Prostate gland (tissue), 2 donors: ENCODE measurements at regions not wholly inside any gene's neighbourhood (a gene's known extent, or its start where the extent isn't known, plus 50 kb on each side); places are given as distances from the start of the nearest gene placed in this dataset.

Experiments
- DNase-seq: peaks from one replicate; pipeline ENCODE4 v3.0.0-alpha.2; 2019; ENCODE audit warnings: low spot score
- H3K27ac ChIP-seq, 2 donors: fragments of 200-600 bp; sonication (generic); 2 replicates each; pipeline ENCODE4 v1.5.1; 2017 to 2019
- H3K27me3 ChIP-seq: fragments of 200-600 bp; sonication (generic); replicated peaks from 2 replicates; pipeline ENCODE4 v1.5.1; 2019; ENCODE audit not compliant: insufficient read depth
- H3K36me3 ChIP-seq, 2 donors: fragments of 200-600 bp; sonication (generic); 1 replicate in 1 of 2; 2 replicates in 1 of 2; pipeline versions ENCODE4 v1.5.1 to v1.8.1; 2017 to 2019
- H3K4me1 ChIP-seq: fragments of 200-600 bp; sonication (generic); replicated peaks from 2 replicates; pipeline ENCODE4 v1.5.1; 2019
- H3K4me3 ChIP-seq, 2 donors: fragments of 200-600 bp; sonication (generic); 2 replicates each; pipeline ENCODE4 v1.5.1; 2017 to 2019
- H3K9me3 ChIP-seq: fragments of 200-600 bp; sonication (generic); 2 replicates; pipeline ENCODE4 v1.5.1; 2017
- CTCF ChIP-seq, 4 experiments: fragments of 200-600 bp in 2 of 4; fragments of 450-650 bp in 2 of 4; sonication (generic) in 2 of 4; IDR thresholded peaks; 1 replicate in 3 of 4; 2 replicates in 1 of 4; pipeline ENCODE4 v1.5.1; 2016 to 2019; ENCODE audit warnings: antibody characterized with exemption in 4 of 4, mild to moderate bottlenecking in 2 of 4, moderate library complexity in 2 of 4
- POLR2A ChIP-seq: fragments of 450-650 bp; IDR thresholded peaks from one replicate; pipeline ENCODE4 v1.6.1; 2016; ENCODE audit warnings: antibody characterized with exemption, mild to moderate bottlenecking
- POLR2AphosphoS5 ChIP-seq: sonication (generic); formaldehyde crosslinking; IDR thresholded peaks from one replicate; pipeline ENCODE4 v1.6.1; 2017; ENCODE audit warnings: antibody characterized with exemption
- WGBS: methylation state at CpG from one replicate; pipeline ENCODE4 v1.1.5; 2018; 5-methylcytosine and 5-hydroxymethylcytosine counted together
- intact Hi-C: fragments of 100-400 bp; cut with DNase I; formaldehyde crosslinking; loops from one replicate; pipeline ENCODE4 v1.14.2; 2022

GRCh38 chr15:68500363-68501258 is 68.6 kb upstream of the ITGA11 start:
- TF ChIP-seq POLR2AphosphoS5 = no peak
- TF ChIP-seq POLR2A = no peak
- TF ChIP-seq CTCF (IDR thresholded peaks at IDR 0.05) = no peak
- DNase-seq = no peak
- H3K36me3 ChIP-seq = no peaks in the 10 kb centered on the region

GRCh38 chr15:68501259-68501591 is 69.3 kb upstream of the ITGA11 start:
- Histone ChIP-seq H3K4me1 (no peaks in the 10 kb centered on the region), H3K36me3 (no peaks in the 10 kb centered on the region), H3K27ac (no peak overlapping the region), H3K9me3 (no peaks in the 10 kb centered on the region), H3K27me3 (no peaks in the 10 kb centered on the region), H3K4me3 (no peak overlapping the region)
- TF ChIP-seq POLR2AphosphoS5 (no peak), POLR2A (no peak), CTCF (IDR thresholded peaks at IDR 0.05) (no peak)
- intact Hi-C loops = no loop called here
- DNase-seq = no peak
- 67% methylated on average over 4 of the region's 4 CpGs for WGBS

More at GRCh38 chr15:68500363-68501258, 68.6 kb upstream of the ITGA11 start:
- intact Hi-C loops = no loop called here
- WGBS = 74% methylated on average over 11 of the region's 11 CpGs
- Histone ChIP-seq H3K9me3 (no peaks in the 10 kb centered on the region), H3K27ac (no peak overlapping the region), H3K4me1 (no peaks in the 10 kb centered on the region), H3K27me3 (no peaks in the 10 kb centered on the region), H3K4me3 (no peak overlapping the region)

GRCh38 chr15:68501616-68502015 is 69.7 kb upstream of the ITGA11 start:
- Histone ChIP-seq H3K27ac (no peak overlapping the region), H3K27me3 (no peaks in the 10 kb centered on the region), H3K4me3 (no peak overlapping the region), H3K4me1 (no peaks in the 10 kb centered on the region), H3K9me3 (no peaks in the 10 kb centered on the region), H3K36me3 (no peaks in the 10 kb centered on the region)
- no peak for DNase-seq
- TF ChIP-seq POLR2A = no peak
- TF ChIP-seq POLR2AphosphoS5 = no peak
- no peak for TF ChIP-seq CTCF (IDR thresholded peaks at IDR 0.05)
- intact Hi-C loops = no loop called here
- 95% methylated on average over 2 of the region's 2 CpGs for WGBS

GRCh38 chr15:68502398-68502901 is 70.5 kb upstream of the ITGA11 start:
- WGBS = 88% methylated on average over 11 of the region's 11 CpGs
- no peak overlapping the region for H3K4me3 ChIP-seq
- no peaks in the 10 kb centered on the region for H3K4me1 ChIP-seq
- no peaks in the 10 kb centered on the region for H3K27me3 ChIP-seq
- intact Hi-C loops = no loop called here
- DNase-seq = no peak
- H3K36me3 ChIP-seq = no peaks in the 10 kb centered on the region
- no peak overlapping the region for H3K27ac ChIP-seq
- TF ChIP-seq POLR2AphosphoS5 (no peak), CTCF (IDR thresholded peaks at IDR 0.05) (no peak)
- H3K9me3 ChIP-seq = no peaks in the 10 kb centered on the region

GRCh38 chr15:68503213-68503612 is 71.2 kb upstream of the ITGA11 start:
- TF ChIP-seq POLR2AphosphoS5 (no peak), CTCF (IDR thresholded peaks at IDR 0.05) (no peak), POLR2A (no peak)
- H3K4me1 ChIP-seq = no peaks in the 10 kb centered on the region
- H3K27me3 ChIP-seq = no peaks in the 10 kb centered on the region
- intact Hi-C loops = no loop called here
- H3K9me3 ChIP-seq = no peaks in the 10 kb centered on the region
- 100% methylated on average over 7 of the region's 7 CpGs for WGBS
- DNase-seq = no peak
- no peak overlapping the region for H3K4me3 ChIP-seq
- no peaks in the 10 kb centered on the region for H3K36me3 ChIP-seq
- no peak overlapping the region for H3K27ac ChIP-seq
